H1 (cell line): ENCODE measurements at regions not wholly inside any gene's neighbourhood (a gene's known extent, or its start where the extent isn't known, plus 50 kb on each side); places are given as distances from the start of the nearest gene placed in this dataset.

Source experiments
- RNF2 ChIP-seq: fragments of 200-900, 300-1000 bp; sonication (generic); IDR thresholded peaks from 2 replicates; pipeline ENCODE4 v1.7.1; 2016; ENCODE audit warnings: borderline replicate concordance, low read depth, mild to moderate bottlenecking, antibody characterized with exemption, low read length; ENCODE audit not compliant: poor library complexity, severe bottlenecking; ENCODE audit errors: missing control alignments
- TF ChIP-seq, protein P1 (sequence below): fragments of 300-600 bp; sonication (generic); IDR thresholded peaks from 2 replicates; pipeline ENCODE4 v1.7.1; 2012; ENCODE audit warnings: low read length, moderate library complexity, mild to moderate bottlenecking, inconsistent platforms; ENCODE audit not compliant: insufficient replicate concordance

DNA sequence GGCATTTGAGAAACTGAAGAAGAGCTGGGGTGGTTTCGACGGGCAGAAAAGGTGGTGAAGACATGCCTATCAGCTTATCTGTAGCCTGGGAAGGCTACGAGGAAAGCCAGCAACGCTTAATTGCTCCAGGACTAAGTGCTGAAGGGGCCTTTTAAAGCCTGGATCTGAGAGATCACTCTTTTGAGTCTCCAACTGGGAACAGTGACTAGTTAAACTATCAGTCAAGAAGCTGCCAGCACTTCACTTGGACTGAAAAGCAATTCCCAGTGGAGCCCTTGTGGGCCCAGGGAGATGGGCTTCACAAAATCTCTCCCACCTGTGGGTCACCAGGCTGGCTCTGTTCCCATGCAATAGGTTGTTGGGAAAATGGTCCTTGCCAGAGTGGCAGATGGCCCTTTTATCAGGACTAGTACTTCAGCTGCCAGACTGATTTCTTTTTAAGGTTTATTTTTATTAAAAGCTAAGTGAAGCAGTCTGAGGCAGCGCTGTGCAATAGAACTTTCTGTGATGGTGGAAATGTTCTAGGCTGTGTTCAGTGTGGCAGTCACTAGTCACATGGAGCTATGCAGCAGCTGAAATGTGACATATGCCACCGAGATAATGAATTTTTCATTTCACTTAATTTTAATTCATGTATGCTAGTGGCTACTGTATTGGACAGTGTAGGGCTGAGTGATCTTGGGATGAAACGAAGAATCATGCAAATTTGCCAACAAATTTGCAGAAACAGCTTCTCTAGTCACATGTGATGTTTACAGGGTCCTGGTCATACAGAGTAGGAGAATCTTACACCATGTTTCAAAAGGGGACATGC, 276.8 kb downstream of the PCNX1 start (continued):
- TF ChIP-seq, protein P1, sequence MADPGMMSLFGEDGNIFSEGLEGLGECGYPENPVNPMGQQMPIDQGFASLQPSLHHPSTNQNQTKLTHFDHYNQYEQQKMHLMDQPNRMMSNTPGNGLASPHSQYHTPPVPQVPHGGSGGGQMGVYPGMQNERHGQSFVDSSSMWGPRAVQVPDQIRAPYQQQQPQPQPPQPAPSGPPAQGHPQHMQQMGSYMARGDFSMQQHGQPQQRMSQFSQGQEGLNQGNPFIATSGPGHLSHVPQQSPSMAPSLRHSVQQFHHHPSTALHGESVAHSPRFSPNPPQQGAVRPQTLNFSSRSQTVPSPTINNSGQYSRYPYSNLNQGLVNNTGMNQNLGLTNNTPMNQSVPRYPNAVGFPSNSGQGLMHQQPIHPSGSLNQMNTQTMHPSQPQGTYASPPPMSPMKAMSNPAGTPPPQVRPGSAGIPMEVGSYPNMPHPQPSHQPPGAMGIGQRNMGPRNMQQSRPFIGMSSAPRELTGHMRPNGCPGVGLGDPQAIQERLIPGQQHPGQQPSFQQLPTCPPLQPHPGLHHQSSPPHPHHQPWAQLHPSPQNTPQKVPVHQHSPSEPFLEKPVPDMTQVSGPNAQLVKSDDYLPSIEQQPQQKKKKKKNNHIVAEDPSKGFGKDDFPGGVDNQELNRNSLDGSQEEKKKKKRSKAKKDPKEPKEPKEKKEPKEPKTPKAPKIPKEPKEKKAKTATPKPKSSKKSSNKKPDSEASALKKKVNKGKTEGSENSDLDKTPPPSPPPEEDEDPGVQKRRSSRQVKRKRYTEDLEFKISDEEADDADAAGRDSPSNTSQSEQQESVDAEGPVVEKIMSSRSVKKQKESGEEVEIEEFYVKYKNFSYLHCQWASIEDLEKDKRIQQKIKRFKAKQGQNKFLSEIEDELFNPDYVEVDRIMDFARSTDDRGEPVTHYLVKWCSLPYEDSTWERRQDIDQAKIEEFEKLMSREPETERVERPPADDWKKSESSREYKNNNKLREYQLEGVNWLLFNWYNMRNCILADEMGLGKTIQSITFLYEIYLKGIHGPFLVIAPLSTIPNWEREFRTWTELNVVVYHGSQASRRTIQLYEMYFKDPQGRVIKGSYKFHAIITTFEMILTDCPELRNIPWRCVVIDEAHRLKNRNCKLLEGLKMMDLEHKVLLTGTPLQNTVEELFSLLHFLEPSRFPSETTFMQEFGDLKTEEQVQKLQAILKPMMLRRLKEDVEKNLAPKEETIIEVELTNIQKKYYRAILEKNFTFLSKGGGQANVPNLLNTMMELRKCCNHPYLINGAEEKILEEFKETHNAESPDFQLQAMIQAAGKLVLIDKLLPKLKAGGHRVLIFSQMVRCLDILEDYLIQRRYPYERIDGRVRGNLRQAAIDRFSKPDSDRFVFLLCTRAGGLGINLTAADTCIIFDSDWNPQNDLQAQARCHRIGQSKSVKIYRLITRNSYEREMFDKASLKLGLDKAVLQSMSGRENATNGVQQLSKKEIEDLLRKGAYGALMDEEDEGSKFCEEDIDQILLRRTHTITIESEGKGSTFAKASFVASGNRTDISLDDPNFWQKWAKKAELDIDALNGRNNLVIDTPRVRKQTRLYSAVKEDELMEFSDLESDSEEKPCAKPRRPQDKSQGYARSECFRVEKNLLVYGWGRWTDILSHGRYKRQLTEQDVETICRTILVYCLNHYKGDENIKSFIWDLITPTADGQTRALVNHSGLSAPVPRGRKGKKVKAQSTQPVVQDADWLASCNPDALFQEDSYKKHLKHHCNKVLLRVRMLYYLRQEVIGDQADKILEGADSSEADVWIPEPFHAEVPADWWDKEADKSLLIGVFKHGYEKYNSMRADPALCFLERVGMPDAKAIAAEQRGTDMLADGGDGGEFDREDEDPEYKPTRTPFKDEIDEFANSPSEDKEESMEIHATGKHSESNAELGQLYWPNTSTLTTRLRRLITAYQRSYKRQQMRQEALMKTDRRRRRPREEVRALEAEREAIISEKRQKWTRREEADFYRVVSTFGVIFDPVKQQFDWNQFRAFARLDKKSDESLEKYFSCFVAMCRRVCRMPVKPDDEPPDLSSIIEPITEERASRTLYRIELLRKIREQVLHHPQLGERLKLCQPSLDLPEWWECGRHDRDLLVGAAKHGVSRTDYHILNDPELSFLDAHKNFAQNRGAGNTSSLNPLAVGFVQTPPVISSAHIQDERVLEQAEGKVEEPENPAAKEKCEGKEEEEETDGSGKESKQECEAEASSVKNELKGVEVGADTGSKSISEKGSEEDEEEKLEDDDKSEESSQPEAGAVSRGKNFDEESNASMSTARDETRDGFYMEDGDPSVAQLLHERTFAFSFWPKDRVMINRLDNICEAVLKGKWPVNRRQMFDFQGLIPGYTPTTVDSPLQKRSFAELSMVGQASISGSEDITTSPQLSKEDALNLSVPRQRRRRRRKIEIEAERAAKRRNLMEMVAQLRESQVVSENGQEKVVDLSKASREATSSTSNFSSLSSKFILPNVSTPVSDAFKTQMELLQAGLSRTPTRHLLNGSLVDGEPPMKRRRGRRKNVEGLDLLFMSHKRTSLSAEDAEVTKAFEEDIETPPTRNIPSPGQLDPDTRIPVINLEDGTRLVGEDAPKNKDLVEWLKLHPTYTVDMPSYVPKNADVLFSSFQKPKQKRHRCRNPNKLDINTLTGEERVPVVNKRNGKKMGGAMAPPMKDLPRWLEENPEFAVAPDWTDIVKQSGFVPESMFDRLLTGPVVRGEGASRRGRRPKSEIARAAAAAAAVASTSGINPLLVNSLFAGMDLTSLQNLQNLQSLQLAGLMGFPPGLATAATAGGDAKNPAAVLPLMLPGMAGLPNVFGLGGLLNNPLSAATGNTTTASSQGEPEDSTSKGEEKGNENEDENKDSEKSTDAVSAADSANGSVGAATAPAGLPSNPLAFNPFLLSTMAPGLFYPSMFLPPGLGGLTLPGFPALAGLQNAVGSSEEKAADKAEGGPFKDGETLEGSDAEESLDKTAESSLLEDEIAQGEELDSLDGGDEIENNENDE = no peak
- TF ChIP-seq RNF2 = no peak
- TF ChIP-seq, all 59 proteins: peak for 0
